Keratinocyte (primary cell): ENCODE measurements at regions not wholly inside any gene's neighbourhood (a gene's known extent, or its start where the extent isn't known, plus 50 kb on each side); places are given as distances from the start of the nearest gene placed in this dataset.

Experiments
- DNase-seq: peaks from one replicate; pipeline ENCODE4 v3.0.0-alpha.2; 2011; ENCODE audit warnings: low read depth, missing footprints, low spot score
- FAIRE-seq: peaks from 2 replicates; lab custom pipeline; 2011; peaks lifted over from hg19 to GRCh38; lab: Jason Lieb, UNC
- H2AFZ ChIP-seq: 2 replicates; pipeline ENCODE4 v1.6.0; 2012; ENCODE audit warnings: low read length, control low read depth, inconsistent platforms; ENCODE audit not compliant: control insufficient read depth
- H3K27ac ChIP-seq: 2 replicates; pipeline ENCODE4 v1.5.1; 2011; ENCODE audit warnings: low read length; ENCODE audit not compliant: control insufficient read depth, insufficient read depth
- H3K27me3 ChIP-seq: 3 replicates; pipeline ENCODE4 v1.6.0; 2011; ENCODE audit warnings: low read length; ENCODE audit not compliant: control insufficient read depth, insufficient read depth; ENCODE audit errors: extremely low read depth
- H3K36me3 ChIP-seq, 2 experiments: 2 replicates in 1 of 2; 3 replicates in 1 of 2; pipeline ENCODE4 v1.5.1; 2011; ENCODE audit warnings: low read length in 2 of 2, mild to moderate bottlenecking in 1 of 2; ENCODE audit not compliant: control insufficient read depth in 2 of 2, insufficient read depth in 2 of 2; ENCODE audit errors: extremely low read depth in 1 of 2
- H3K4me1 ChIP-seq: 3 replicates; pipeline ENCODE4 v1.5.1; 2011; ENCODE audit warnings: low read length; ENCODE audit not compliant: control insufficient read depth, insufficient read depth; ENCODE audit errors: extremely low read depth
- H3K4me2 ChIP-seq: 3 replicates; pipeline ENCODE4 v1.6.0; 2011; ENCODE audit warnings: low read depth, low read length; ENCODE audit not compliant: control insufficient read depth, insufficient read depth; ENCODE audit errors: extremely low read depth
- H3K4me3 ChIP-seq, 3 experiments: fragments of 200-600 bp in 1 of 3; sonication (generic) in 1 of 3; 2 replicates in 2 of 3; 3 replicates in 1 of 3; pipeline ENCODE4 v1.5.1; 2011 to 2016; ENCODE audit warnings: low read length in 3 of 3, mild to moderate bottlenecking in 3 of 3, control low read depth in 2 of 3, inconsistent platforms in 1 of 3, low read depth in 1 of 3, mixed read lengths in 1 of 3, mixed run types in 1 of 3, moderate library complexity in 1 of 3; ENCODE audit not compliant: control insufficient read depth in 2 of 3, insufficient read depth in 2 of 3; ENCODE audit errors: extremely low read depth in 1 of 3
- H3K79me2 ChIP-seq: 2 replicates; pipeline ENCODE4 v1.6.0; 2012; ENCODE audit warnings: low read length; ENCODE audit not compliant: control insufficient read depth, insufficient read depth
- H3K9ac ChIP-seq: 3 replicates; pipeline ENCODE4 v1.6.0; 2011; ENCODE audit warnings: low read length; ENCODE audit not compliant: control insufficient read depth, insufficient read depth; ENCODE audit errors: extremely low read depth
- H3K9me1 ChIP-seq: 3 replicates; pipeline ENCODE4 v1.6.0; 2011; ENCODE audit warnings: low read length; ENCODE audit not compliant: control insufficient read depth, insufficient read depth; ENCODE audit errors: extremely low read depth
- H3K9me3 ChIP-seq: 2 replicates; pipeline ENCODE4 v1.5.1; 2012; ENCODE audit warnings: low read depth, low read length; ENCODE audit not compliant: control insufficient read depth
- H4K20me1 ChIP-seq: 3 replicates; pipeline ENCODE4 v1.6.0; 2011; ENCODE audit warnings: low read length; ENCODE audit not compliant: control insufficient read depth, insufficient read depth; ENCODE audit errors: extremely low read depth
- EZH2 ChIP-seq: IDR thresholded peaks from one replicate; pipeline ENCODE4 v1.6.1; 2012; ENCODE audit warnings: inconsistent platforms, mild to moderate bottlenecking, low read length, moderate library complexity
- dilution Hi-C: fragments of 300-500 bp; cut with MboI; formaldehyde crosslinking; loops from one replicate; pipeline ENCODE4 v1.7.0; 2020; ENCODE audit warnings: low sequenced_read_pairs; ENCODE audit not compliant: extremely low pct_ligation_motif_present
- TF ChIP-seq, protein P1 (sequence below), 3 experiments: IDR thresholded peaks in 1 of 3; conservative IDR thresholded peaks in 1 of 3; optimal IDR thresholded peaks in 1 of 3; 2 replicates in 2 of 3; 3 replicates in 1 of 3; pipeline versions ENCODE3 to v1.5.1; 2011; ENCODE audit warnings: low read length in 3 of 3, mild to moderate bottlenecking in 3 of 3, moderate library complexity in 2 of 3, control low read depth in 1 of 3, inconsistent platforms in 1 of 3; ENCODE audit not compliant: insufficient read depth in 2 of 3; ENCODE audit errors: extremely low read depth in 1 of 3

DNA sequence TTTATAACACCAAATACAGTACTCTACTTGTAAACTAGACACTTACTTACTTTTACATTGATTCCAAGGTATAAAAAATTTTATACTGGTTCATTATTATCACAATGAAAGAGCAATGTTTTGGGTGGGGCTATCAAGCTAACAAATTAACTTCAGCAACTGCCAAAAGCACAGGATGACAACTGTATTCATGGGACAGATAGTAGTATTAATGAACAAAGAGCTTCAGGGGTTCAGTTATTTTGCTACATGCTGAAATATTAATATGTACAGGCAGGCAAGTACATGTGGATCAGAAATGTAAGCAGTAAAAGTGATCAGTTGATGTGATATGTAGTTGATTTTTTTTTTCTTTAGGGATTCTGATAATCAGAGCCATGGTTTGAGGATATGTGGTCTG is 112.9 kb downstream of the NAA11 start:
- no peak overlapping the region for H3K27ac ChIP-seq

DNA sequence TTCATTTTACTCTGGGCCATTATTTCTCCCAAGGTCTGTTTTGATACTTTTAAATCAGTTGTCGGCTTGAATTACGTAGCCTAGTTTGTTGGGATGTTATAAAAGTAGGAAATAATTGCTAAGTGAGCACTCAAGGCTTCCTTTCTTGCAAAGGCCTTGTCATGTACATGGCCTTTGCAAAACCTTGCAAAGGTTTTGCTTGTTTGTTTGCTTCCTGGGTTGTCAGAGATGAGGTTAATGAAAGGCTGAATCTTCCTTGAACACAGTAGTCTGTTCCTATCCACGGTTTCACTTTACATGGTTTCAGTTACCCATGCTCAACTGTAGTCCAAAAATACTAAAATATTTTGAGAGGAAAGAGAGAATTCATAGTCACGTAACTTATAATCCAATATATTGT is 113.5 kb downstream of the NAA11 start:
- no peak overlapping the region for H3K9ac ChIP-seq
- FAIRE-seq (no peak), DNase-seq (no peak)

More for the DNA sequence above, 112.9 kb downstream of the NAA11 start:
- Histone ChIP-seq H3K9me1 (no peaks in the 10 kb centered on the region), H4K20me1 (no peaks in the 10 kb centered on the region), H2AFZ (no peak overlapping the region), H3K36me3 (no peaks in the 10 kb centered on the region), H3K79me2 (no peaks in the 10 kb centered on the region), H3K4me3 (no peak overlapping the region), H3K27me3 (no peaks in the 10 kb centered on the region), H3K9me3 (no peaks in the 10 kb centered on the region), H3K9ac (no peak overlapping the region), H3K4me1 (no peaks in the 10 kb centered on the region), H3K4me2 (no peak overlapping the region)
- dilution Hi-C loops, result no loop called here
- no peak for TF ChIP-seq EZH2
- TF ChIP-seq, protein P1, sequence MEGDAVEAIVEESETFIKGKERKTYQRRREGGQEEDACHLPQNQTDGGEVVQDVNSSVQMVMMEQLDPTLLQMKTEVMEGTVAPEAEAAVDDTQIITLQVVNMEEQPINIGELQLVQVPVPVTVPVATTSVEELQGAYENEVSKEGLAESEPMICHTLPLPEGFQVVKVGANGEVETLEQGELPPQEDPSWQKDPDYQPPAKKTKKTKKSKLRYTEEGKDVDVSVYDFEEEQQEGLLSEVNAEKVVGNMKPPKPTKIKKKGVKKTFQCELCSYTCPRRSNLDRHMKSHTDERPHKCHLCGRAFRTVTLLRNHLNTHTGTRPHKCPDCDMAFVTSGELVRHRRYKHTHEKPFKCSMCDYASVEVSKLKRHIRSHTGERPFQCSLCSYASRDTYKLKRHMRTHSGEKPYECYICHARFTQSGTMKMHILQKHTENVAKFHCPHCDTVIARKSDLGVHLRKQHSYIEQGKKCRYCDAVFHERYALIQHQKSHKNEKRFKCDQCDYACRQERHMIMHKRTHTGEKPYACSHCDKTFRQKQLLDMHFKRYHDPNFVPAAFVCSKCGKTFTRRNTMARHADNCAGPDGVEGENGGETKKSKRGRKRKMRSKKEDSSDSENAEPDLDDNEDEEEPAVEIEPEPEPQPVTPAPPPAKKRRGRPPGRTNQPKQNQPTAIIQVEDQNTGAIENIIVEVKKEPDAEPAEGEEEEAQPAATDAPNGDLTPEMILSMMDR (optimal IDR thresholded peaks at IDR 0.05 in 1 of 3, IDR thresholded peaks at IDR 0.05 in 1 of 3, conservative IDR thresholded peaks at IDR 0.05 in 1 of 3; ENCODE audit: extremely low read depth in 1 of 3, insufficient read depth in 2 of 3, low read length in 3 of 3), result no peak
- FAIRE-seq, result no peak
- no peak for DNase-seq

More for the DNA sequence above, 113.5 kb downstream of the NAA11 start:
- Histone ChIP-seq H3K9me1 (no peaks in the 10 kb centered on the region), H2AFZ (no peak overlapping the region), H4K20me1 (no peaks in the 10 kb centered on the region), H3K27me3 (no peaks in the 10 kb centered on the region), H3K9me3 (no peaks in the 10 kb centered on the region), H3K79me2 (no peaks in the 10 kb centered on the region), H3K4me3 (no peak overlapping the region), H3K27ac (no peak overlapping the region), H3K4me1 (no peaks in the 10 kb centered on the region), H3K36me3 (no peaks in the 10 kb centered on the region), H3K4me2 (no peak overlapping the region)
- dilution Hi-C loops, result no loop called here
- TF ChIP-seq, protein P1 (optimal IDR thresholded peaks at IDR 0.05 in 1 of 3, IDR thresholded peaks at IDR 0.05 in 1 of 3, conservative IDR thresholded peaks at IDR 0.05 in 1 of 3; ENCODE audit: extremely low read depth in 1 of 3, insufficient read depth in 2 of 3, low read length in 3 of 3), result no peak
- no peak for TF ChIP-seq EZH2
